ENCODE measurements at regions not wholly inside any gene's neighbourhood (a gene's known extent, or its start where the extent isn't known, plus 50 kb on each side); places are given as distances from the start of the nearest gene placed in this dataset.
"Not testable (repeated sequence)": the region's sequence is repeated elsewhere in the genome, so short reads cannot be mapped to it uniquely, and the experiment has no call there.

GRCh38 chr5:57368010-57368409, 114.6 kb downstream of the ACTBL2 start:
- TF ChIP-seq, protein P1, sequence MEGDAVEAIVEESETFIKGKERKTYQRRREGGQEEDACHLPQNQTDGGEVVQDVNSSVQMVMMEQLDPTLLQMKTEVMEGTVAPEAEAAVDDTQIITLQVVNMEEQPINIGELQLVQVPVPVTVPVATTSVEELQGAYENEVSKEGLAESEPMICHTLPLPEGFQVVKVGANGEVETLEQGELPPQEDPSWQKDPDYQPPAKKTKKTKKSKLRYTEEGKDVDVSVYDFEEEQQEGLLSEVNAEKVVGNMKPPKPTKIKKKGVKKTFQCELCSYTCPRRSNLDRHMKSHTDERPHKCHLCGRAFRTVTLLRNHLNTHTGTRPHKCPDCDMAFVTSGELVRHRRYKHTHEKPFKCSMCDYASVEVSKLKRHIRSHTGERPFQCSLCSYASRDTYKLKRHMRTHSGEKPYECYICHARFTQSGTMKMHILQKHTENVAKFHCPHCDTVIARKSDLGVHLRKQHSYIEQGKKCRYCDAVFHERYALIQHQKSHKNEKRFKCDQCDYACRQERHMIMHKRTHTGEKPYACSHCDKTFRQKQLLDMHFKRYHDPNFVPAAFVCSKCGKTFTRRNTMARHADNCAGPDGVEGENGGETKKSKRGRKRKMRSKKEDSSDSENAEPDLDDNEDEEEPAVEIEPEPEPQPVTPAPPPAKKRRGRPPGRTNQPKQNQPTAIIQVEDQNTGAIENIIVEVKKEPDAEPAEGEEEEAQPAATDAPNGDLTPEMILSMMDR (IDR thresholded peaks at IDR 0.05; ENCODE audit: insufficient read depth, low read length, severe bottlenecking), result no peak
- Histone ChIP-seq H3K36me3 (ENCODE audit: control insufficient read depth, insufficient read depth, low read length) (no peaks in the 10 kb centered on the region), H3K4me3 (ENCODE audit: low read depth, low read length) (no peak overlapping the region), H3K27me3 (ENCODE audit: control insufficient read depth, insufficient read depth, low read length) (no peaks in the 10 kb centered on the region)
- no peak for FAIRE-seq
- DNase-seq (ENCODE audit: low read depth), result peak; percentile 63

- H3K4me3 ChIP-seq (ENCODE audit: low read depth, low read length), result no peak overlapping the region
- FAIRE-seq (peak; percentile 93), DNase-seq (ENCODE audit: low read depth) (peak; percentile 93)
- H3K36me3 ChIP-seq (ENCODE audit: control insufficient read depth, insufficient read depth, low read length), result no peaks in the 10 kb centered on the region
- TF ChIP-seq, protein P1 (IDR thresholded peaks at IDR 0.05; ENCODE audit: insufficient read depth, low read length, severe bottlenecking), result no peak
- H3K27me3 ChIP-seq (ENCODE audit: control insufficient read depth, insufficient read depth, low read length), result no peaks in the 10 kb centered on the region
Measured at GRCh38 chr5:57366744-57367143, 115.9 kb downstream of the ACTBL2 start.

- H3K36me3 ChIP-seq (ENCODE audit: control insufficient read depth, insufficient read depth, low read length), result no peaks in the 10 kb centered on the region
- TF ChIP-seq, protein P1 (IDR thresholded peaks at IDR 0.05; ENCODE audit: insufficient read depth, low read length, severe bottlenecking), result no peak
- no peak overlapping the region for H3K4me3 ChIP-seq (ENCODE audit: low read depth, low read length)
- no peaks in the 10 kb centered on the region for H3K27me3 ChIP-seq (ENCODE audit: control insufficient read depth, insufficient read depth, low read length)
- DNase-seq (ENCODE audit: low read depth) (no peak), FAIRE-seq (no peak)
Measured at GRCh38 chr5:57362951-57363350, 119.7 kb downstream of the ACTBL2 start.

GRCh38 chr5:57360871-57361270, 121.7 kb downstream of the ACTBL2 start:
- FAIRE-seq, result no peak
- no peak overlapping the region for H3K4me3 ChIP-seq (ENCODE audit: low read depth, low read length)
- no peaks in the 10 kb centered on the region for H3K27me3 ChIP-seq (ENCODE audit: control insufficient read depth, insufficient read depth, low read length)
- no peaks in the 10 kb centered on the region for H3K36me3 ChIP-seq (ENCODE audit: control insufficient read depth, insufficient read depth, low read length)
- DNase-seq (ENCODE audit: low read depth), result no peak
- TF ChIP-seq, protein P1 (IDR thresholded peaks at IDR 0.05; ENCODE audit: insufficient read depth, low read length, severe bottlenecking), result no peak

GRCh38 chr5:57358796-57359592, 123.6 kb downstream of the ACTBL2 start:
- no peak for FAIRE-seq
- H3K27me3 ChIP-seq (ENCODE audit: control insufficient read depth, insufficient read depth, low read length), result no peaks in the 10 kb centered on the region
- no peaks in the 10 kb centered on the region for H3K36me3 ChIP-seq (ENCODE audit: control insufficient read depth, insufficient read depth, low read length)
- no peak overlapping the region for H3K4me3 ChIP-seq (ENCODE audit: low read depth, low read length)
- no peak for DNase-seq (ENCODE audit: low read depth)
- TF ChIP-seq, protein P1 (IDR thresholded peaks at IDR 0.05; ENCODE audit: insufficient read depth, low read length, severe bottlenecking), result no peak

DNA sequence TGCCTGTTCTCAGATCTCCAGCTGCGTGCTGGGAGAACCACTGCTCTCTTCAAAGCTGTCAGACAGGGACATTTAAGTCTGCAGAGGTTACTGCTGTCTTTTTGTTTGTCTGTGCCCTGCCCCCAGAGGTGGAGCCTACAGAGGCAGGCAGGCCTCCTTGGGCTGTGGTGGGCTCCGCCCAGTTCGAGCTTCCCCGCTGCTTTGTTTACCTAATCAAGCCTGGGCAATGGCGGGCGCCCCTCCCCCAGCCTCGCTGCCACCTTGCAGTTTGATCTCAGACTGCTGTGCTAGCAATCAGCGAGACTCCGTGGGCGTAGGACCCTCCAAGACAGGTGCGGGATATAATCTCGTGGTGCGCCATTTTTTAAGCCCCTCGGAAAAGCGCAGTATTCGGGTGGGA, 125.8 kb downstream of the ACTBL2 start:
- not testable (repeated sequence) for FAIRE-seq; DNase-seq (ENCODE audit: low read depth); H3K27me3 ChIP-seq (ENCODE audit: control insufficient read depth, insufficient read depth, low read length); H3K4me3 ChIP-seq (ENCODE audit: low read depth, low read length); H3K36me3 ChIP-seq (ENCODE audit: control insufficient read depth, insufficient read depth, low read length)

All from bronchial epithelial cell (primary cell).